IMR-90 (cell line): ENCODE measurements at regions not wholly inside any gene's neighbourhood (a gene's known extent, or its start where the extent isn't known, plus 50 kb on each side); places are given as distances from the start of the nearest gene placed in this dataset.

ENCODE experiments used
- ATAC-seq: fragments of 200-7000 bp; cut with Tn5 transposase; 2 replicates; pipeline ENCODE4 v1.9.1; 2020; ENCODE audit warnings: low read depth, mild to moderate bottlenecking, moderate library complexity
- BruUV-seq: library from RNA; stranded (reverse); fragments of 400-500 nt; replicated peaks from 2 replicates; lab custom pipeline; 2021; lab: Mats Ljungman, UMichigan
- CTCF ChIA-PET: fragments of 300-600 bp; formaldehyde crosslinking; extraction: SDS; loops from one replicate; lab custom pipeline; 2021; ENCODE audit warnings: antibody characterized with exemption; lab: Yijun Ruan, JAX
- POLR2A ChIA-PET: fragments of 300-600 bp; sonication (Branson Sonifier 250); formaldehyde crosslinking; loops from one replicate; lab custom pipeline; 2022; ENCODE audit warnings: antibody characterized with exemption; ENCODE audit not compliant: unreplicated experiment; lab: Charles Lee
- DNase-seq: peaks from one replicate; pipeline ENCODE4 v3.0.0; 2013
- H2AFZ ChIP-seq: replicated peaks from 2 replicates; pipeline ENCODE3; 2013; ENCODE audit warnings: low read length, mild to moderate bottlenecking; ENCODE audit not compliant: poor library complexity
- H2AK5ac ChIP-seq: 2 replicates; pipeline ENCODE4 v1.6.1; 2013; ENCODE audit warnings: low read depth, low read length, inconsistent platforms
- H2AK9ac ChIP-seq: replicated peaks from 2 replicates; pipeline ENCODE3; 2013; ENCODE audit warnings: mild to moderate bottlenecking, low read depth, low read length, moderate library complexity; ENCODE audit not compliant: poor library complexity
- H2BK120ac ChIP-seq: 2 replicates; pipeline ENCODE4 v1.6.1; 2013; ENCODE audit warnings: low read depth, low read length, inconsistent platforms
- H2BK15ac ChIP-seq: 3 replicates; pipeline ENCODE4 v1.6.1; 2013; ENCODE audit warnings: low read depth, low read length, inconsistent platforms
- H2BK20ac ChIP-seq: 2 replicates; pipeline ENCODE4 v1.6.1; 2013; ENCODE audit warnings: low read depth, mild to moderate bottlenecking, inconsistent platforms, low read length, moderate library complexity
- H2BK5ac ChIP-seq: 2 replicates; pipeline ENCODE4 v1.6.1; 2013; ENCODE audit warnings: mild to moderate bottlenecking, low read depth, low read length, inconsistent platforms; ENCODE audit not compliant: poor library complexity, severe bottlenecking
- H3K14ac ChIP-seq: replicated peaks from 2 replicates; pipeline ENCODE4 v1.6.1; 2013; ENCODE audit warnings: low read depth, low read length, inconsistent platforms
- H3K18ac ChIP-seq: 2 replicates; pipeline ENCODE4 v1.6.1; 2013; ENCODE audit warnings: low read depth, low read length, control low read depth
- H3K23ac ChIP-seq: 2 replicates; pipeline ENCODE4 v1.6.1; 2013; ENCODE audit warnings: low read depth, low read length, inconsistent platforms
- H3K27ac ChIP-seq: 2 replicates; pipeline ENCODE4 v1.5.1; 2013; ENCODE audit warnings: mild to moderate bottlenecking, control low read depth, low read length; ENCODE audit not compliant: insufficient read depth
- H3K27me3 ChIP-seq: 2 replicates; pipeline ENCODE4 v1.6.1; 2013; ENCODE audit warnings: low read length; ENCODE audit not compliant: control insufficient read depth, insufficient read depth
- H3K36me3 ChIP-seq: 2 replicates; pipeline ENCODE4 v1.6.1; 2013; ENCODE audit warnings: low read length, mixed read lengths; ENCODE audit not compliant: control insufficient read depth, insufficient read depth
- H3K4ac ChIP-seq: 2 replicates; pipeline ENCODE4 v1.6.1; 2013; ENCODE audit warnings: low read depth, low read length, inconsistent platforms
- H3K4me1 ChIP-seq: 2 replicates; pipeline ENCODE4 v1.6.1; 2013; ENCODE audit warnings: low read length, mixed read lengths; ENCODE audit not compliant: control insufficient read depth, insufficient read depth
- H3K4me2 ChIP-seq: 2 replicates; pipeline ENCODE4 v1.6.1; 2013; ENCODE audit warnings: low read depth, mild to moderate bottlenecking, control low read depth, low read length, moderate library complexity
- H3K4me3 ChIP-seq: 2 replicates; pipeline ENCODE4 v1.5.1; 2013; ENCODE audit warnings: low read depth, mild to moderate bottlenecking, control low read depth, low read length, moderate library complexity; ENCODE audit not compliant: insufficient read depth
- H3K56ac ChIP-seq: 2 replicates; pipeline ENCODE4 v1.6.1; 2013; ENCODE audit warnings: low read length, inconsistent platforms; ENCODE audit not compliant: insufficient read depth; ENCODE audit errors: extremely low read depth
- H3K79me1 ChIP-seq, 2 experiments: 2 replicates each; pipeline ENCODE4 v1.6.1; 2013; ENCODE audit warnings: low read length in 2 of 2, inconsistent platforms in 1 of 2, low read depth in 1 of 2
- H3K9ac ChIP-seq: 2 replicates; pipeline ENCODE4 v1.6.1; 2013; ENCODE audit warnings: low read depth, low read length, control low read depth
- H3K9me1 ChIP-seq: 2 replicates; pipeline ENCODE4 v1.6.1; 2013; ENCODE audit warnings: low read length, inconsistent platforms; ENCODE audit not compliant: insufficient read depth
- H3K9me3 ChIP-seq: 2 replicates; pipeline ENCODE4 v1.6.1; 2013; ENCODE audit warnings: low read length; ENCODE audit not compliant: control insufficient read depth, insufficient read depth
- H4K20me1 ChIP-seq: 2 replicates; pipeline ENCODE4 v1.6.1; 2013; ENCODE audit warnings: low read length, inconsistent platforms; ENCODE audit not compliant: insufficient read depth
- H4K5ac ChIP-seq: 2 replicates; pipeline ENCODE4 v1.6.1; 2013; ENCODE audit warnings: mild to moderate bottlenecking, low read depth, low read length, control low read depth
- H4K8ac ChIP-seq, 2 experiments: 2 replicates each; pipeline ENCODE4 v1.6.1; 2013; ENCODE audit warnings: low read depth in 2 of 2, low read length in 2 of 2, control low read depth in 1 of 2, inconsistent platforms in 1 of 2
- H4K91ac ChIP-seq: 2 replicates; pipeline ENCODE4 v1.6.1; 2013; ENCODE audit warnings: low read depth, low read length, inconsistent platforms; ENCODE audit not compliant: insufficient read depth
- BHLHE40 ChIP-seq: fragments of 150-350 bp; IDR thresholded peaks from 2 replicates; pipeline ENCODE4 v1.6.1; 2016; ENCODE audit warnings: mild to moderate bottlenecking, low read depth, low read length
- CEBPB ChIP-seq: IDR thresholded peaks from 2 replicates; pipeline ENCODE4 v1.6.1; 2012; ENCODE audit warnings: low read depth, low read length, improper control_type of control experiment
- CHD1 ChIP-seq: IDR thresholded peaks from 2 replicates; pipeline ENCODE4 v1.6.1; 2012; ENCODE audit warnings: low read depth, low read length, improper control_type of control experiment
- CTCF ChIP-seq: conservative IDR thresholded peaks from 2 replicates; pipeline ENCODE4 v1.5.1; 2012; ENCODE audit warnings: mild to moderate bottlenecking, low read depth, low read length, improper control_type of control experiment
- ELK1 ChIP-seq: fragments of 150-350 bp; IDR thresholded peaks from 2 replicates; pipeline ENCODE4 v1.6.1; 2016; ENCODE audit warnings: low read depth, mild to moderate bottlenecking, low read length, moderate library complexity, borderline replicate concordance
- FOS ChIP-seq: fragments of 150-350 bp; IDR thresholded peaks from 2 replicates; pipeline ENCODE4 v1.6.1; 2016; ENCODE audit warnings: low read depth, low read length
- MAFK ChIP-seq: IDR thresholded peaks from 2 replicates; pipeline ENCODE4 v1.6.1; 2012; ENCODE audit warnings: low read depth, low read length, improper control_type of control experiment
- MAZ ChIP-seq: IDR thresholded peaks from 2 replicates; pipeline ENCODE4 v1.6.1; 2012; ENCODE audit warnings: low read depth, mild to moderate bottlenecking, low read length, improper control_type of control experiment, moderate library complexity, borderline replicate concordance
- MXI1 ChIP-seq: IDR thresholded peaks from 2 replicates; pipeline ENCODE4 v1.6.1; 2012; ENCODE audit warnings: low read depth, mild to moderate bottlenecking, low read length, moderate library complexity, borderline replicate concordance
- NFE2L2 ChIP-seq: fragments of 150-350 bp; IDR thresholded peaks from 2 replicates; pipeline ENCODE4 v1.6.1; 2016; ENCODE audit warnings: low read depth, mild to moderate bottlenecking, low read length
- POLR2A ChIP-seq: IDR thresholded peaks from 2 replicates; pipeline ENCODE4 v1.6.1; 2012; ENCODE audit warnings: mild to moderate bottlenecking, low read depth, low read length
- RAD21 ChIP-seq: IDR thresholded peaks from 2 replicates; pipeline ENCODE4 v1.6.1; 2012; ENCODE audit warnings: low read length, improper control_type of control experiment
- RCOR1 ChIP-seq: IDR thresholded peaks from 2 replicates; pipeline ENCODE4 v1.6.1; 2012; ENCODE audit warnings: mild to moderate bottlenecking, low read length, improper control_type of control experiment; ENCODE audit not compliant: insufficient replicate concordance
- RFX5 ChIP-seq: IDR thresholded peaks from 2 replicates; pipeline ENCODE4 v1.8.0; 2012; ENCODE audit warnings: low read depth, mild to moderate bottlenecking, low read length, moderate library complexity
- SMC3 ChIP-seq: fragments of 150-350 bp; IDR thresholded peaks from 2 replicates; pipeline ENCODE4 v1.6.1; 2016; ENCODE audit warnings: low read depth, mild to moderate bottlenecking, antibody characterized with exemption, low read length, moderate library complexity
- USF2 ChIP-seq: fragments of 150-350 bp; IDR thresholded peaks from 2 replicates; pipeline ENCODE4 v1.6.1; 2017; ENCODE audit warnings: mild to moderate bottlenecking, antibody characterized with exemption, low read length, low read depth
- WGBS, 2 experiments: methylation state at CpG; one replicate each; pipeline versions ENCODE4 v1.1.5 to v1.1.7; 2013; ENCODE audit warnings: missing lambda C conversion rate in 2 of 2; ENCODE audit not compliant: insufficient read length in 1 of 2; ENCODE audit errors: extremely low coverage in 2 of 2; 5-methylcytosine and 5-hydroxymethylcytosine counted together
- dilution Hi-C: fragments of 300-500 bp; cut with HindIII; formaldehyde crosslinking; loops from one replicate; pipeline ENCODE4 v1.14.3; 2018; ENCODE audit warnings: low sequenced_read_pairs; ENCODE audit not compliant: unreplicated experiment
- in situ Hi-C: fragments of 300-500 bp; cut with MboI; formaldehyde crosslinking; loops from 3 replicates; pipeline ENCODE4 v1.14.3; 2019; ENCODE audit warnings: low sequenced_read_pairs, inconsistent platforms, mixed read lengths
- intact Hi-C: fragments of 100-400 bp; cut with micrococcal nuclease; formaldehyde crosslinking; loops from 2 replicates; pipeline ENCODE4 v1.10.0; 2022

- no peak overlapping the region for H3K27ac ChIP-seq
- no peaks in the 10 kb centered on the region for H4K20me1 ChIP-seq
- no peak overlapping the region for H2AK9ac ChIP-seq
- H3K14ac ChIP-seq, result no peak overlapping the region
- H3K56ac ChIP-seq, result no peak overlapping the region
- H4K91ac ChIP-seq, result no peak overlapping the region
- dilution Hi-C loops (no loop called here), intact Hi-C loops (no loop called here), in situ Hi-C loops (no loop called here)
- no peak overlapping the region for H4K8ac ChIP-seq
- ChIA-PET POLR2A (no interaction called here), CTCF (no interaction called here)
- no peak overlapping the region for H3K9ac ChIP-seq
- no peak overlapping the region for H3K18ac ChIP-seq
- no peak overlapping the region for H2AFZ ChIP-seq
- H3K4me2 ChIP-seq, result no peak overlapping the region
- BruUV-seq, result no TSS peak
- H4K5ac ChIP-seq, result no peak overlapping the region
- no peaks in the 10 kb centered on the region for H3K79me1 ChIP-seq
- TF ChIP-seq MAFK, result no peak
- no peak for TF ChIP-seq USF2
- no peak for TF ChIP-seq CEBPB
- TF ChIP-seq ELK1, result no peak
- TF ChIP-seq RFX5, result no peak
- TF ChIP-seq MAZ, result no peak
- TF ChIP-seq CHD1, result no peak
- no peak for TF ChIP-seq FOS
- TF ChIP-seq MXI1, result no peak
- no peak for TF ChIP-seq BHLHE40
- TF ChIP-seq POLR2A, result no peak
- no peak for TF ChIP-seq RCOR1
- no peak for TF ChIP-seq NFE2L2
- TF ChIP-seq CTCF, result no peak
- no peak for TF ChIP-seq SMC3
- no peak for TF ChIP-seq RAD21
- WGBS, 2 experiments, result no CpG with 5 or more reads among the region's 7 CpGs
- no peak overlapping the region for H3K4ac ChIP-seq
- no peaks in the 10 kb centered on the region for H3K9me3 ChIP-seq
- H3K4me1 ChIP-seq, result no peaks in the 10 kb centered on the region
- no peak overlapping the region for H2BK120ac ChIP-seq
- no peak overlapping the region for H2BK5ac ChIP-seq
- H3K27me3 ChIP-seq, result no peaks in the 10 kb centered on the region
- DNase-seq (no peak), ATAC-seq (no peak)
- no peak overlapping the region for H2BK15ac ChIP-seq
- H3K4me3 ChIP-seq, result no peak overlapping the region
- no peaks in the 10 kb centered on the region for H3K9me1 ChIP-seq
- no peak overlapping the region for H2BK20ac ChIP-seq
- no peak overlapping the region for H3K23ac ChIP-seq
- no peaks in the 10 kb centered on the region for H3K36me3 ChIP-seq
- H2AK5ac ChIP-seq, result no peak overlapping the region
Measured at GRCh38 chr1:79547514-79547913, 541.0 kb upstream of the ADGRL4 start.
